NB4 (cell line): ENCODE measurements at regions not wholly inside any gene's neighbourhood (a gene's known extent, or its start where the extent isn't known, plus 50 kb on each side); places are given as distances from the start of the nearest gene placed in this dataset.

ENCODE experiments used
- DNase-seq: peaks from one replicate; pipeline ENCODE4 v3.0.0; 2010; ENCODE audit warnings: low read depth
- H3K4me3 ChIP-seq: one replicate; pipeline ENCODE4 v1.5.1; 2011; ENCODE audit warnings: mild to moderate bottlenecking, low read depth, low read length, moderate library complexity
- CTCF ChIP-seq: IDR thresholded peaks from one replicate; pipeline ENCODE4 v1.5.1; 2012; ENCODE audit warnings: low read depth, low read length
- MAX ChIP-seq: IDR thresholded peaks from 2 replicates; pipeline ENCODE4 v1.6.1; 2011; ENCODE audit warnings: low read depth, low read length
- MYC ChIP-seq: IDR thresholded peaks from 2 replicates; pipeline ENCODE4 v1.6.1; 2011; ENCODE audit warnings: low read depth, low read length
- POLR2A ChIP-seq: IDR thresholded peaks from 2 replicates; pipeline ENCODE4 v1.6.1; 2011; ENCODE audit warnings: mild to moderate bottlenecking; ENCODE audit not compliant: insufficient read length; ENCODE audit errors: extremely low read depth

- TF ChIP-seq MAX, result no peak
- TF ChIP-seq POLR2A, result no peak
- TF ChIP-seq CTCF, result no peak
- no peak for TF ChIP-seq MYC
- H3K4me3 ChIP-seq, result no peak overlapping the region
- DNase-seq, result no peak
These were observed 394.7 kb upstream of the CPEB2 start for GRCh38 chr4:14607578-14607977.

- no peak overlapping the region for H3K4me3 ChIP-seq
- TF ChIP-seq CTCF (no peak), MAX (no peak), POLR2A (no peak), MYC (no peak)
- no peak for DNase-seq
These were observed 393.7 kb upstream of the CPEB2 start for GRCh38 chr4:14608630-14609029.

- H3K4me3 ChIP-seq, result no peak overlapping the region
- no peak for TF ChIP-seq POLR2A
- TF ChIP-seq MYC, result no peak
- no peak for TF ChIP-seq CTCF
- DNase-seq, result no peak
These were observed 387.4 kb upstream of the CPEB2 start for GRCh38 chr4:14614840-14615239.

GRCh38 chr4:14615671-14616070 lies 386.6 kb upstream of the CPEB2 start:
- H3K4me3 ChIP-seq, result no peak overlapping the region
- DNase-seq, result no peak
- TF ChIP-seq MAX (no peak), POLR2A (no peak), CTCF (no peak), MYC (no peak)

- no peak for TF ChIP-seq POLR2A
- TF ChIP-seq MYC, result no peak
- TF ChIP-seq CTCF, result no peak
- TF ChIP-seq MAX, result no peak
- DNase-seq, result no peak
These were observed 381.6 kb upstream of the CPEB2 start for GRCh38 chr4:14620567-14621141.

GRCh38 chr4:14621731-14622463 lies 380.4 kb upstream of the CPEB2 start:
- DNase-seq, result no peak
- H3K4me3 ChIP-seq, result no peak overlapping the region
- TF ChIP-seq MAX (no peak), POLR2A (no peak), CTCF (no peak), MYC (no peak)

More at GRCh38 chr4:14620567-14621141, 381.6 kb upstream of the CPEB2 start:
- no peak overlapping the region for H3K4me3 ChIP-seq
